ENCODE measurements at regions not wholly inside any gene's neighbourhood (a gene's known extent, or its start where the extent isn't known, plus 50 kb on each side); places are given as distances from the start of the nearest gene placed in this dataset.

DNA sequence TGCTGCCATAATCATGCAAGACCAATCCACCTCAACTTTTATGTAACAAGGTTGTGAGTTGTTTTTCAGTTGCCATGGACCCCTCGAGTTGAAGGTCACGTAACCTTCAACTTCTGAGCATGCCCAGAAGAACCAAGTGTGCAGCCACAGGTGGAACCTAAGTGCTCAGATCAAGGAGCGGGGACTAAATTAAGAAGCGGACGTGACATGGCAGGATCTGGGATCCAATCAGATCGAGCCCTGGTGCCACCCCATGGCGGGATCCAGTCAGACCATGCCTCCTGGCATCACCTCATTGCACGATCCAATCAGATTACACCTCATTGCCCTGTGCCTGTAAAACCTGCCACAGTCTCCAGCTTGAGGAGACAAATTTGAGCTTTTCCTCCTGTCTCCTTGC lies 204.5 kb upstream of the CDH5 start:
- Mint-ChIP-seq H3K27me3 (ENCODE audit: insufficient read depth) (peaks cover 20% of the 10 kb centered on the region), H3K4me1 (ENCODE audit: low read depth) (no peaks in the 10 kb centered on the region), H3K27ac (no peak overlapping the region), H3K36me3 (ENCODE audit: low read depth) (no peaks in the 10 kb centered on the region), H3K9me3 (no peaks in the 10 kb centered on the region), H3K4me3 (no peak overlapping the region)
- DNase-seq = no peak
- TF ChIP-seq, protein P1, sequence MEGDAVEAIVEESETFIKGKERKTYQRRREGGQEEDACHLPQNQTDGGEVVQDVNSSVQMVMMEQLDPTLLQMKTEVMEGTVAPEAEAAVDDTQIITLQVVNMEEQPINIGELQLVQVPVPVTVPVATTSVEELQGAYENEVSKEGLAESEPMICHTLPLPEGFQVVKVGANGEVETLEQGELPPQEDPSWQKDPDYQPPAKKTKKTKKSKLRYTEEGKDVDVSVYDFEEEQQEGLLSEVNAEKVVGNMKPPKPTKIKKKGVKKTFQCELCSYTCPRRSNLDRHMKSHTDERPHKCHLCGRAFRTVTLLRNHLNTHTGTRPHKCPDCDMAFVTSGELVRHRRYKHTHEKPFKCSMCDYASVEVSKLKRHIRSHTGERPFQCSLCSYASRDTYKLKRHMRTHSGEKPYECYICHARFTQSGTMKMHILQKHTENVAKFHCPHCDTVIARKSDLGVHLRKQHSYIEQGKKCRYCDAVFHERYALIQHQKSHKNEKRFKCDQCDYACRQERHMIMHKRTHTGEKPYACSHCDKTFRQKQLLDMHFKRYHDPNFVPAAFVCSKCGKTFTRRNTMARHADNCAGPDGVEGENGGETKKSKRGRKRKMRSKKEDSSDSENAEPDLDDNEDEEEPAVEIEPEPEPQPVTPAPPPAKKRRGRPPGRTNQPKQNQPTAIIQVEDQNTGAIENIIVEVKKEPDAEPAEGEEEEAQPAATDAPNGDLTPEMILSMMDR (IDR thresholded peaks at IDR 0.05) = no peak

DNA sequence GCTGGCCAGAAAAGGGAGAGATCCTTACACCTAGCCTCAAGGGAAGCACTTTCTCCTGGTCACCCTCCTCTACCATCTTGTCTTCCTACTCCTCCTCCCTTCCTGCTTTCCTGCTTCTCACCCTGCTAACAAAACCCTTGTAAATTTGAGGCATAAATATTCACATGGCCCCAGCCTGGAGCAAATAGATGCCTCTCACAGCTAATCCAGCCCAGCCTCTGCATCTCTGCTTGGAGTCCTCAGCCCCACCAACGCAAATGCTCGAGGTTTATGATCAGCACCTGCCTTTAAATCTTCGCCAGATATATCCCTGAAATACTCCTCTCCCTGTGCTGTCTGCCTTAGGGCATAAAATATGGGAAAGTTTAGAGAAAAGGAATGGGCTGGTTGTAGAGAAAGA lies 205.2 kb upstream of the CDH5 start:
- Mint-ChIP-seq H3K27ac (no peak overlapping the region), H3K36me3 (ENCODE audit: low read depth) (no peaks in the 10 kb centered on the region), H3K4me1 (ENCODE audit: low read depth) (no peaks in the 10 kb centered on the region), H3K9me3 (no peaks in the 10 kb centered on the region), H3K27me3 (ENCODE audit: insufficient read depth) (peaks cover 21% of the 10 kb centered on the region), H3K4me3 (no peak overlapping the region)
- DNase-seq = no peak
- TF ChIP-seq, protein P1 (IDR thresholded peaks at IDR 0.05) = no peak

GRCh38 chr16:66159987-66160386 lies 206.5 kb upstream of the CDH5 start:
- Mint-ChIP-seq H3K4me3 (no peak overlapping the region), H3K9me3 (no peaks in the 10 kb centered on the region), H3K4me1 (ENCODE audit: low read depth) (no peaks in the 10 kb centered on the region), H3K36me3 (ENCODE audit: low read depth) (no peaks in the 10 kb centered on the region), H3K27ac (no peak overlapping the region), H3K27me3 (ENCODE audit: insufficient read depth) (peaks cover 24% of the 10 kb centered on the region)
- no peak for DNase-seq
- TF ChIP-seq, protein P1 (IDR thresholded peaks at IDR 0.05) = no peak

GRCh38 chr16:66156538-66156937 lies 210.0 kb upstream of the CDH5 start:
- DNase-seq = no peak
- TF ChIP-seq, protein P1 (IDR thresholded peaks at IDR 0.05) = no peak
- H3K27ac Mint-ChIP-seq = no peak overlapping the region
- H3K36me3 Mint-ChIP-seq (ENCODE audit: low read depth) = no peaks in the 10 kb centered on the region
- H3K9me3 Mint-ChIP-seq = no peaks in the 10 kb centered on the region
- no peak overlapping the region for H3K4me3 Mint-ChIP-seq
- H3K4me1 Mint-ChIP-seq (ENCODE audit: low read depth) = peaks cover 16% of the 10 kb centered on the region
- H3K27me3 Mint-ChIP-seq (ENCODE audit: insufficient read depth) = peaks cover 14% of the 10 kb centered on the region

- TF ChIP-seq, protein P1 (IDR thresholded peaks at IDR 0.05) = no peak
- Mint-ChIP-seq H3K36me3 (ENCODE audit: low read depth) (no peaks in the 10 kb centered on the region), H3K27me3 (ENCODE audit: insufficient read depth) (peaks cover 10% of the 10 kb centered on the region), H3K4me3 (no peak overlapping the region), H3K27ac (no peak overlapping the region), H3K4me1 (ENCODE audit: low read depth) (peaks cover 19% of the 10 kb centered on the region), H3K9me3 (no peaks in the 10 kb centered on the region)
- DNase-seq = no peak
These were observed 210.6 kb upstream of the CDH5 start for GRCh38 chr16:66155933-66156332.

- Mint-ChIP-seq H3K4me1 (ENCODE audit: low read depth) (peaks cover 23% of the 10 kb centered on the region), H3K27me3 (ENCODE audit: insufficient read depth) (peaks cover 10% of the 10 kb centered on the region), H3K4me3 (no peak overlapping the region), H3K36me3 (ENCODE audit: low read depth) (no peaks in the 10 kb centered on the region), H3K27ac (no peak overlapping the region), H3K9me3 (no peaks in the 10 kb centered on the region)
- DNase-seq = no peak
- TF ChIP-seq, protein P1 (IDR thresholded peaks at IDR 0.05) = no peak
These were observed 211.7 kb upstream of the CDH5 start for GRCh38 chr16:66154801-66155200.
